MM.1S (cell line): ENCODE measurements at regions not wholly inside any gene's neighbourhood (a gene's known extent, or its start where the extent isn't known, plus 50 kb on each side); places are given as distances from the start of the nearest gene placed in this dataset.

Experiments used
- CTCF ChIP-seq: fragments of 300-600 bp; sonication (generic); IDR thresholded peaks from 2 replicates; pipeline ENCODE4 v1.5.1; 2016; ENCODE audit warnings: antibody characterized with exemption, low read length, mixed read lengths
- EZH2 ChIP-seq: fragments of 300-600 bp; sonication (generic); optimal IDR thresholded peaks from 2 replicates; pipeline ENCODE3; 2017; ENCODE audit warnings: low read depth, mild to moderate bottlenecking, antibody characterized with exemption, low read length, mixed read lengths
- EZH2phosphoT487 ChIP-seq: fragments of 300-600 bp; sonication (generic); IDR thresholded peaks from 2 replicates; pipeline ENCODE4 v1.6.1; 2018; ENCODE audit warnings: antibody characterized with exemption, low read length

DNA sequence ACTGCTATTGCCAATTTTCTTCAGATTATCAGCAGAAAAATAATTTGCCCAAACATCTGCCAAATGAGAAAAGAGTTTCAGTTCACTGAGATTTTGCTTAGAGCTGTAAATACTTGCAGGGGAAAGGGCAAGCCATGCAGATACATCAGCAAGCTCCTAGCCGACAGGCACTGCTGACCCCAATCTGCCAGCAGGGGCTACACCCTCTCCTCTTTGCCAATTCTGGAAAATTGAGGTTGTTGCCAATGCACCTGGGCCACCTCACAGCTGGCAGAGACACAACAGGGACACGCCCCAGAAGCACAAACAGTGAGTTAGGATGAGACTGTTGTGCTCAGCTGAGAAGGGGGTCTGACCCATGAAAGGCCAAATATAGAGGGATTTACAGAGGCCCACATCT lies 129.5 kb upstream of the MYO3A start:
- TF ChIP-seq CTCF (no peak), EZH2 (no peak), EZH2phosphoT487 (no peak)
